DMS153 treated with DMSO at 0.1 percent for 48 hours (cell line): ENCODE measurements at regions not wholly inside any gene's neighbourhood (a gene's known extent, or its start where the extent isn't known, plus 50 kb on each side); places are given as distances from the start of the nearest gene placed in this dataset.

ENCODE experiments used
- DNase-seq: peaks from one replicate; lab custom pipeline; 2025; ENCODE audit not compliant: unreplicated experiment; lab: John Stamatoyannopoulos, UW

DNA sequence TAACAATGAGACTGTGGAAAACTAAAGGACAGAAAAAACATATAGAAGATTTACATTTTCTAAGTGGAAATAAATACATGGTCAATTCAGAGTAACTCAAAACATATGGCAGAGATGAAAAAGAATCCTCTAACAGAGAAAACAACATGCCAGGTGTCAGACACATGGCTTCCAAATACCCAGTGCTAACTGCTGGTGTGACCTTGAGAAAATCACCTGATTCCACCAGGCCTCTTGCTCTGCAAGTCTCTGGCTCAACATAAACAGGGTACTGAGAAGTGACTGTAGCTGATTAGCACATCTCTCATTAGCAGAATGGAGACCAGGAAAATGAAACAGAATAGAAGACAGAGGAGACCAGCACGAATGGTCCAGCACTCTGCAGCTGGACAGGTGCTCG is 210.8 kb downstream of the HNMT start:
- DNase-seq, result no peak

DNA sequence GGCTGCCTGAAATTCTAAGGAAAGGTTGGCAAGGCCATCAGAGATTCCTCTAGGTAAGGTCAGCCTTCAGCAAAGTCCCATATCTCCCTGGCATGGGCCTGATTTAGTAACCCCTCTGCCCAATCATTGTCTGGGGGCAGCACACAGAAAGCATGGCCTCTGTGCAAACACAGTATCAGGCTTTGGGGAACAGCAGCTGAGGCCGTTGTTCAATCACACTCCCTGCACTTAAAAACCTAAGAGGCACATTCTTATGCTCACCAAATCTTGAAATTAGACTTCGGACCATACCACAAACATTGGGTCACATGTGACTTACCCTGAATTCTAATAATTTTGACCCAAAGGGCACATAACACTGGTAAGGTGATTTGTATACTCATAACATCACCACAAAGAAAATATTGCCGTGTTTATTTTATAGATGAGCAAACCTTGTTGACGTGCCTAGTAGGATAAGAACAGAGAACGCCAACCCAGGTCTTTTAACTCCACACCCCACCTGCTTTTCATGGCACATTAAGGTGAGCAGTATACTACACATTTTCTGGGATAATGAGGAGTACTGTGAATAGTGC is 212.7 kb downstream of the HNMT start:
- DNase-seq, result no peak

DNA sequence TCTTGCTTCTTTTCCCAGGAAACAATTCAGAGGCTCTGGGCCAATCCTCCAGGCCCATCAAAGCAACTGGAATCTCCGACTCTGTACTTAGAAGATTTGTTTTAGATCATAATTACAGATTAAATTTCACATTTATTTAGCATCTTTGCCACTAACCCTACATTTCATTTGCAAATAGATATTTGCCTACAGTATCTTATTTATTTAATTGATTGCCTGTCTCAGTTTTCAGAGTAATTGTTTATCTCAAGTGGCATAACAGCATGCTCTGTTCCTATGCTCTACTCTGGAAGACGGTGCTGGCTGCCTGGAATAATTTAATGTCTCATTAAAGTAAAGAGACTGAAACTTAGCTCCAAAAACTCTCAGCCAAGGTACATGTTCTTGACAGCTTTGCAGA is 213.4 kb downstream of the HNMT start:
- no peak for DNase-seq

DNA sequence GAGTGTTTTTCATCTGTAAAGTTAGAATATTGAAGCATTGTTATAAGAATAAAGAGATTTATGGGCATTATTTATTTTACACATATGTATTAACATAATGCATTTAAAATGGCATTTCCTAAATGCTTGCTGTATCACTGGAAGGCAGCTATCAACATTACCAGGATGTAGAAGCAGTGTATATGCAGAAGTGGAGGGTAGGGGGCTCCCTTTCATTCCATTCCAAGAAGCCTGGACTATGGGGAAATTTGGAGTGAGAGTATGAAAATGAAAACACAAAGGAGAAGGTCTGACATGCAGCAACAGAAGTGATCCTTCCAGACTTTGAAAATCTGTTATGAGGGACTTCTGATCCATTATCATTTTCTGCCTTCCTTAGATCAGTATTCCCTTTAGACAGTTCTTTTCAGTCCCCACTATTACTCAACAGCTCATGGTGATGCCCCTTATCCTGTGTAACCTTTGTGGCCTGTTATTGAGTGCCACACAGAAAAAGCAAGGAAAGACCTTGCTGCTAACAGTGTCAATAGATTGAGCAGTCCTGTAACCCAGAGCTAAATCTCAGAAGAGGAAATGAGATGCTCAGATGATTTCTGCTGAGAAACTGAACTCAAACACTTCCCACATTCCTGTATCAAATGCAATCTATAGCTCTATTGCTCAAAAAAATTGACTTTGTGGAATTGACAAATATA is 216.6 kb downstream of the HNMT start:
- no peak for DNase-seq

DNA sequence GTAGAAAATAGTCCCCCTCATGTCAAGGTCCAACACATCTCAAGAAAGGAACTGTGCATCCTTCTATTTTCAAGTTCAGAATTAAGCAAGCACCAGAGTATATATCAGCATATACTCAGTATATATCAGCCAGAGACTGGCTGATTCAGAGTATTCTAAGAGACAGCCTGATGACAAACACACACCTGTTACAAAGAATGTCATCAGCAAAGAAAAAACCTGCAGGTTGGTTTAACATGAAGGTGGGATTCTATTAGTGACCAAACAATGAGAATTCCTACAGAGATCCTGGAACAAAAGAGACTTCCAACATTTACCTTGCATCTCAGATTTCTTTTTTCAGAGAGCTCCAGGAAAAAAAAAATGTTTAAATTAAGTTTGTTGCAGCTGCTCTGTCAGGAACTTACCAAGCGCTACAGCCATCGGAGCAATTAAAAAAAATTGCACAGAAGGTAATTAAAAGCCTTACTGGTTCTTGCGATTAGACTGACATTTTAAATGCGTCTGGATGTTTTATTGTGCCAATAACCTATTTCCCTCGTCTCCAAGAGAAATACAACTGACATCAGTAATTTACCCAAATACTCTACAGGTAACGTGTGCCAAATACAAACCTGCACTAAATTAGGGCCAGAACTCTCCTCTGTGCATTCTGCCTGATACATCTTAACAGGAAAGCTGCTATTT is 218.1 kb downstream of the HNMT start:
- no peak for DNase-seq

DNA sequence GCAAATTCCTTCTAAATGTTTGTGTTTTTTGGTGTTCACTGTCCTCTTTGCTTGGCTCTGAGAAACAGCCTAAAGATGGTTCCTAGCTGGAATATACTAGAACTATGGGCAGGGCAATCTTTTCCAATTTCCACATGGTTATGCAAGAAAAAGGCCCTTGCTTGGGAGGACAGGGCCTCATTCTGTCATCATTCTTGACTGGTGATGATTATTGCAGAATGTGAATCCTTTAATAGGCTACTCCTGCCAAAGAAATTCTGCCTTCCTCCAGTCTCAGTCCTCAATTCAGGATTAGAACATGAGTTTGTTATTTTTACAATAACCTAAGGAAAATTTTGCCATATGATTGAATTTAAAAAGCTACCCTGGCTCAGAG is 218.7 kb downstream of the HNMT start:
- DNase-seq, result no peak

DNA sequence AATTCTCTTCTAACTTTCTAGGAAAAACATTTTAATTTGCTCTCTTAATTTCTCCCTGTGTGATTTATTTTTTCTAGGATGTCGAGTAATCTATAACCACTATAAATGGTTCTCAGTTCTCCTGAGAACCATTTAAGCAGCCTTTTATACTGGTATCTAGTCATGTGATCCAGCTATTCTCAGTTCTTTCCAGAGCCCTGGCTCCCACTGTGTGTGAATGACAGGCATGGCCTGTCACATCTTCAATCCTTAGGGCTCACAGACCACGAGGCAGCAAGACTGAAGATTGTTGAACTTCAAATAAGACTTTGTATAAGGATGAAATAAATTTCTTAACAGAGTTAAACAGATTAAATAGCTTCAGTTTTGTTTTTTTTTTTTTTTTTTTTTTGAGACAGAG is 219.4 kb downstream of the HNMT start:
- DNase-seq, result no peak

DNA sequence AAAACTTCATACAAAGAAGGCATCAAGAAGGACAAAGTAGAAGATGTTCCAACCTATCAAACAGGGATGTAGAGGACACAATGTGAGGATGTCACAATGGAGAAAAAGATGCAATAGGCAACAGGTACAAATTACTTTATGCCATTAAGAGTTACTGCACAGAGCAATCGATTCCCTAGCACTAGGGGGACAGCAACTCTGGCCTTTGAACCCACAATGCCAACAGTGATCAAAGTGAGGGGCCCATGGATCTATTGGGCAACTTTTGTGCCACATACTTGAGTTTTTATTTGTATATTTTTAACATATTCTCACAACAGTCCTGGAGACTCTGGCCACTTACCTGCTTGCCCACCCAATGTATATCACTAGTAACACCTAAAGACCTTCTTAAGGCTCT is 220.2 kb downstream of the HNMT start:
- no peak for DNase-seq

DNA sequence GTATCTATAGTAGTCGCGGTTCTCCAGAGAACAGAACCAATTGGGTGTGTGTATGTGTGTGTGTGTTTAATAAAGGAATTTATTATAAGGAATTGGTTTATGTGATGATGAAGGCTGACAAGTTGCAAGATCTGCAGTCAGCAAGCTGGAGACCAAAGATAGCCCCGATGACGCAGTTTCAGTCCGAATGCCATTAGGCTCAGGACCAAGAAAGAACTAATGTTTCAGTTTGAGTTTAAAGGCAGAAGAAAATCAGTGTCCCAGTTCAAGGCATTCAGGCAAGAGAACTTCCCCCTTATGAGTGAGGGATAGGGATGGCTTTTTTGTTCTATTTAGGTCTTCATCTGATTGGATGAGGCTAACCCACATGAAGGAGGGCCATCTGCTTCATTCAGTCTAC is 221.6 kb downstream of the HNMT start:
- DNase-seq, result no peak

DNA sequence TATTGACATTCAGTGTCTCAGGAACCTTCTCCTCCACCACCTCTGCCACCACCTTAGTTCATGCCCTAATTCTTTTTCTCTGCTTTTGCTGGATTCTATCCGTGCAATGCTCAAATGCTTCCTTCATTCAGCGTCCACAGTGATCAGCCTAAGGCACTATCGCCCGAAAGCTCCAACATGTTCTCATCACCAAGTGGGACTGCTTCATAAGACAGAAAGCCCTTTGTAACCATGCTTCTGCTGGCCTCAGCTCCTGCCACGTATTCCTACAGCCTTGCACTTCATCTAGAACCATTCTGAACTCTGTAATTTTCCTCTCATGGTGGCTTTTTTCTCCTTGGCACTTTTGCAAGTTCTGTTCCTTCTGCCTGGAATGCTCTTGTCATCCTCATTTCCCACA is 222.9 kb downstream of the HNMT start:
- no peak for DNase-seq

DNA sequence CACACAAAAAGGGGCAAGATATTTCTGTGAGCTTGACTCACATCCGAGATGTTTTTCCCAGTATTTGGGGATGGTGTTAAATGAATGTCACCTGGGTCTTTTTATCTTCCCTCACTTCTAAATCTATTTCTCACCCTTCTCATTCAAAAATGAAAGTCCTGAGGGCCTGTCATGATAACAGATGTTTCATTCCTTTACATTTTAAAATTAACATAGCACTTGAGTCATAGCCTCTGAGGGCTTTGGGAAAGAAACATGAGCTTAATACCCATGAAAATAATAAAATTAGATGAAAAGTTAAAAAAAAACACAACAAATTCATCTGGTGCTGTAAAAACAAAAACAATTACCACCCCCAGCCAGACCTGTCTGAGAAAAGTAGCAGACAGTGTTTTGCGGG is 226.7 kb downstream of the HNMT start:
- DNase-seq, result no peak

DNA sequence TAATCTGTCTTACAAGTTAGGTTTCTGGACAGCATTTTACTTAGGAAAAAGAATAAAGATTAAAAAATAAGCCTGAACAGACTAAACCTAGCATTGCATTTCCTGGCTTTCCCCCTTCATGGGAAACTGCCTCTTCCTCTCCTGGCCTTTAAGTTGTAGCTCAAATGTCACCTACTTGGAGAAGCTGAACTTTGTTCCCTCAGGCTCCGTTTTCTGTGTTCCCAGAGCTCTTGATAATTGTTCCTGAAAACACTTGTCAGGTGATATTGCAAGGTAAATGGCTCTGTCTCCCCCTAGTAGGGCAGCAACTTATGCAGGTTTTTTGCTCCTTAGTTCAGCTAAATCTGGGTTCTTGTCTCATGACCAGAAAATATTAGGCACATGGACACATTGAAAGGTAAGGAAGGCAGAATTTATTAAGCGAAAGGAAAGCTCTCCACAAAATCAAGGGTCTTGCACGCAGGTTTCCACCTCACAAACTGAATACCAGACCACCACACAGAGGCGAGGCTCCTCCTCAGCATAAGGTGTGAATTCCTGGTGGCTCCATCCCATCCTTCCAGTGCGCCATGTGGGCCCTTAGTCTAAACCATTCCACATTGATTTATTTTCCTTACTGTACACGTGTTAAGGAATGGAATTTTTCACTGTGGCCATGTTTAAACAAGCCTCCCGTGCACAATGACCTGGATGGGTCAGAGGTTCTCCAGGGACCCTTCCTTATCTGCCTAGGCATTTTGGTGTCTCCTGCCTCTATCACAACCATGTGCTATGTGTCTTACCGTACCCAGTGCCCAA is 229.3 kb downstream of the HNMT start:
- no peak for DNase-seq

DNA sequence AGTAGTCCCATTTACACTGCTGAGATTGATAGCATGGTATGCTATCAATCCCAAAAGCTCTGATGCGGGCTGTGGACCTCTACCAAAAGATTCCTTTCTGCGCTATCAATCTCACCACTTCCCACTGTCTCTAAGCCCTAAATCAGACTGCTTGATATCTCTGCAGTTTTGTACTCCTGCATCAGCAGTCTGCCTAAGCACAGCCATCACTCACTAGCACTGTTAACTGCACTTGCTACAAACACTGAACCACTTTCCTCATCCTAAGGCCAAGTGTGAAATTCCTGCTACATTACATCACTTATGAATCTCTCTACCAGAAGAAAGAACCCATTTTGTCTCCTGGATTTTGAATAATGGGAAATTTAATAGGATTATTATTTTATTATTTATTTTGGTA is 237.0 kb downstream of the HNMT start:
- DNase-seq, result no peak

DNA sequence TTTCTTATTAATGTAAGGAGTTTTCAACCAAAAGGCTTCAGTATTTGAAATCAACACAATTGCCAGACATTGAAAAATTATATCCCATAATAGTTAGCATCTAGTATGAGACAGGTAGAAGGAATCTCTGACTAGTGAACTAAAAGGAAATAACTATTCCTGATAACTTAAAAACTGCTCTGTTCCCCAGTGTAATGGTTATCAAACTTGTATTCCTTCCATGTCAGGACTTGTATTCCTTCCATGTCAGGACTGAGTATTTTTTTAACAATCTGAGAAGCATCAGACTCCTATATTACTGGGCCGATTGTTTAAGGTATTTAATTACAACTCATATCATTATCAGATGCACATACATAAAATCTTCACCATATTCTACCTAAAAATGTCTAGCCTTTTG is 238.5 kb downstream of the HNMT start:
- DNase-seq, result no peak

DNA sequence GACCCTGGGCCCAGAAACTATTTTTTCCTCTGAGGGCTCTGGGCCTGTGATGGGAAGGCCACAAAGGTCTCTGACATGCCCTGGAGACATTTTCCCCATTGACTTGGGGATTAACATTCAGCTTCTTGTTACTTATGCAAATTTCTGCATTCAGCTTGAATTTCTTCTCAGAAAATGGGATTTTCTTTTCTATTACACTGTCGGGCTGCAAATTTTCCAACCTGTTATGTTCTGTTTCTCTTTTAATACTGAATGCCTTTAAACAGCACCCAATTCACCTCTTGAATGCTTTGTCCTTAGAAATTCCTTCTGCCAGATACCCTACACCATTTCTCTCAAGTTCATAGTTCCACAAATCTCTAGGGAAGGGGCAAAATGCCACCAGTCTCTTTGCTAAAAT is 241.0 kb downstream of the HNMT start:
- DNase-seq, result no peak

DNA sequence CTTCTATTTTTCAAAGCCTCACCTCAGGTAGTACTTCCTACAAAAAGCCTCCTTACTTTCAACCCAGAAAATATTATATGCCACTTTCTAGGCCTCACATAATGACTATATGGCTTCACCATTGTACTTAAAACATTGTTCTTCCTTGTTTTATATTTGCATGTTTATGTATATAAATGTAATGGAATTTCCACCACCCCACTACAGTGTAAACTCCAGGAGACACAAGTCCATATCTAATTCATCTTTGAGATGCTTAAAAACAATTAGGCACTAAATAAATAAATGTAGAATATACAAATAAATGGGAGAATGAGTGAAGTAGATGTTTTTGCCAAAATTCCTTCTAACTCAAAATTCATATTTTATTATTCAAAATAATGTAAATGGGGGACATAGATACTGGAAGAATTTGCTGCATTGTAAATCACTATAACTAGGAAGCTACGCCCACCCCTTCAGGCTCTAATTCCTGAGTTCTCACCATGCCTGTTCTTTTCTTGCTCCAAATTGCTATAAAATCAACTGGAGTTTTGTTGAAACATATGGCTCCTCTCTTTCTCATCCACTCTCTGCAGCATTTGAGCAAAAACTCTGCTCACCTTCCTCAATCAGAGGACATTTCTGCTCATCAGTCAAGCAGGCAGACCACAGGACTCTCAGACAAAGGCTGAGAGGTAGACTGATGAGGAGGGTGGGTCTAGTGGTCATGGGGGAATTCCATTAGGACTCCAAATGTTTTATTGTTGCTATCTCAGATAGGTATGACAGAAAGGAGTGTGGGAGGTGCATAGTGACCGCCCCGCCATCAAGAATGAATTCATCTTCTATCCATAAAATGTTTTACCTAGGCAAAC is 243.0 kb downstream of the HNMT start:
- DNase-seq, result no peak

DNA sequence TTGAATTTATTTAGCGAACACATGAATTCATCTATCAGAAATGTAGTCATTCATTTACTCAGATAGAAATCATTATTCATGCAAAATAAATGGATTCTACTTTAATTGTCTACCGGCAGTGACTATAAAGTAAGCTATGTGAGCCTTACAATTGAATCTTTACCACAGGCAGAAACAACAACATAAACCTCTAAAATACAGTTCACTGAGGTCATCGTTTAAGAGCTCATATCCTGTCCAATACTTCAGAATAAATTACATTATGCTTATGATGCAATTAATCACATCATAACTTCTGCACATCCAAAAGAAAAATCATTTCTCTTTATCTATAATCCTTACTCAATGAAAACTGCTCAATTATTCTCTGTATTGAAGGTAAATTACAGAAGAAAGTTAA is 244.7 kb downstream of the HNMT start:
- DNase-seq, result no peak

DNA sequence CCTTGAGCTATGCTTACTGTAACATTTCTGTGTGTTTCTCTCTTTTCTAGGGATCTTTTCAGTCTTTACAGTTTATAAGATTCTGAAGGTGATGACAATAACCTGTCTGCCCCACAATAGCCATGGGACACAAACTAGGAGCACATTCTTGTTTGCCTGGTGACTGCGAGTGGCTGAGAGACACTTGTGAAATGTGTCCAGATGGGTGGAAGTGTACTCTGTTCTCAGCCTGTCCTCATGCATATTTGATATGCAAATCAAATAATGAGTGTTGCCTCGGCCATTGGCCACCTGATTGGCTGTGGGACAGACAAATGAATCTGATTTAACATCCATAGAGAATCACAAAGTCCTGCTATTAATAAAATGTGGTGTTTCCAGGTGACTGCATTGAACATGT is 246.2 kb downstream of the HNMT start:
- DNase-seq, result no peak

DNA sequence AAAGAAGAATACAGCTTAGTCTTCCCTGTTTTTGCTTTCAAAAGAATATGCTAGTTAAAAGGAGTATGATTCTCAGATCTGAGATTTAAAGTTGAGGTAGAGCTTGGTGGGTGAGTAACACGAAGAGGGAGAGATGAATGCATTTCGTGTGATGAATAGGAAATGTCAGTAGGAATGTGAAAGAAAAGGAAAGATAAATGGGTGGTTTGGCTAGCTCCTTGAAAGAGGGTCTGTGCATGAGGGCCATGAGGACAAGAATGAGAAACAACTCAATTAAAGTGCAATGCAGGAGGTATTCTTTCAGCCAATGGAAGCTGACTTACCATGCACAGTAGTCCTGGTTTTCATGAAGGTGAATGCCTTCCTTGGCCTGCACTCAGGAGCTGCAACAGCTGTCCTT is 248.2 kb downstream of the HNMT start:
- no peak for DNase-seq

DNA sequence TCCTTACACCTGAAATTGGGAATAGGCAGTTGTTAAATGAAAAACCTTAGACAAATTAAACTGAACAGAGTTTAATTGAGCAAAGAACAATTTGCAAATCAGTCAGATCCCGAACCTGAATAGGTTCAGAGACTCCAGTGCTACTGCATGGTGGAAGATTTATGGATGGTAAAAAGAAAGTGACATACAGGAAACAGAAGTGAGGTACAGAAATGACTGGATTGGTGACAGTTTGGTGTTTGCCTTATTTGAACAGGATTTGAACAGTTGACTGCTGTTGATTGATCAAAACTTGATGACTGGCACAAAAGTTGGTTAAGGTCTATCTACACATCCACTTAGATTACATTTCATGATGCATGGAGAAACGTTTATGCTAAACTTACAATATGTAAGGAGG is 248.8 kb downstream of the HNMT start:
- DNase-seq, result no peak

DNA sequence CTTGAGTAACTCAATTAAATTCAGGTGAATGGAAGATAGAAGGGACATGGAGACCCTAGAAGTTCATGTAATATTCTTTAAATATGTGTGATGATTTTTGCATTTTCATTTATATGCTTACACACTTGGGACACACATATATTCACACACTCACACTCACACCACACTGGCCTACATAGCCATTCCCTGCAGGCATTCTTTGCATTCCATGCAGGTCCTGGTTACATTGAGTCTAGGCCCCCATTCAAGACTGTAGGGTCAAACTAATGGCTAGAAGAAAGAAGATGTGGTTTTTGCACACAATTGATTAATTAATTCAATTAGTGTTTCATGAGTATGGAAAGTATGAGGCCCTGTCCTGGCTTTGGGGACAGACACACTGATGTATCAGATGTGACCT is 249.4 kb downstream of the HNMT start:
- no peak for DNase-seq
